HCT116 (cell line): ENCODE measurements at regions not wholly inside any gene's neighbourhood (a gene's known extent, or its start where the extent isn't known, plus 50 kb on each side); places are given as distances from the start of the nearest gene placed in this dataset.

Experiments
- CTCF ChIP-seq, 3 experiments: fragments of 200-600 bp in 1 of 3; sonication (generic) in 1 of 3; IDR thresholded peaks in 2 of 3; conservative IDR thresholded peaks in 1 of 3; 2 replicates each; pipeline ENCODE4 v1.5.1; 2012 to 2017; ENCODE audit warnings: low read depth in 2 of 3, low read length in 2 of 3, antibody characterized with exemption in 1 of 3, borderline replicate concordance in 1 of 3, control low read depth in 1 of 3, mild to moderate bottlenecking in 1 of 3, mixed read lengths in 1 of 3, mixed run types in 1 of 3, moderate library complexity in 1 of 3; ENCODE audit not compliant: insufficient read depth in 1 of 3
- EZH2 ChIP-seq: fragments of 200-600 bp; sonication (generic); IDR thresholded peaks from 2 replicates; pipeline ENCODE4 v1.6.1; 2017; ENCODE audit warnings: antibody characterized with exemption, mixed run types
- EZH2phosphoT487 ChIP-seq: fragments of 200-600 bp; IDR thresholded peaks from 2 replicates; pipeline ENCODE4 v1.6.1; 2018; ENCODE audit warnings: antibody characterized with exemption, borderline replicate concordance
- JUND ChIP-seq: IDR thresholded peaks from 2 replicates; pipeline ENCODE4 v1.6.1; 2012
- POLR2A ChIP-seq: IDR thresholded peaks from 2 replicates; pipeline ENCODE4 v1.7.0; 2011; ENCODE audit warnings: borderline replicate concordance; ENCODE audit not compliant: insufficient read depth, insufficient read length; ENCODE audit errors: extremely low read depth
- POLR2AphosphoS5 ChIP-seq: IDR thresholded peaks from 2 replicates; pipeline ENCODE4 v1.6.1; 2011; ENCODE audit warnings: mild to moderate bottlenecking, low read depth, low read length, moderate library complexity
- SIN3A ChIP-seq: IDR thresholded peaks from 2 replicates; pipeline ENCODE4 v1.6.1; 2012; ENCODE audit warnings: low read depth
- SP1 ChIP-seq: IDR thresholded peaks from 2 replicates; pipeline ENCODE4 v1.6.1; 2012; ENCODE audit warnings: low read depth
- YY1 ChIP-seq: IDR thresholded peaks from 2 replicates; pipeline ENCODE4 v1.6.1; 2011; ENCODE audit warnings: low read length, low read depth, moderate library complexity, mild to moderate bottlenecking; ENCODE audit not compliant: insufficient replicate concordance; ENCODE audit errors: extremely low read depth
- ZBTB33 ChIP-seq: IDR thresholded peaks from 2 replicates; pipeline ENCODE4 v1.6.1; 2011; ENCODE audit warnings: mild to moderate bottlenecking, low read length, moderate library complexity; ENCODE audit not compliant: insufficient replicate concordance; ENCODE audit errors: extremely low read depth
- ZFX ChIP-seq: fragments of 450-650 bp; IDR thresholded peaks from 2 replicates; pipeline ENCODE4 v1.6.1; 2017
- ZNF274 ChIP-seq: fragments of 200-500 bp; sonication (Bioruptor generic); IDR thresholded peaks from 2 replicates; pipeline ENCODE4 v1.6.1; 2014; ENCODE audit warnings: mild to moderate bottlenecking, low read depth, low read length, inconsistent platforms
- TF ChIP-seq, protein P1 (sequence below): IDR thresholded peaks from 2 replicates; pipeline ENCODE4 v1.6.1; 2012; ENCODE audit warnings: low read depth

GRCh38 chr2:12861344-12861930 is 144.7 kb downstream of the TRIB2 start:
- TF ChIP-seq YY1: no peak
- no peak for TF ChIP-seq ZBTB33
- no peak for TF ChIP-seq ZFX
- TF ChIP-seq JUND: no peak
- no peak for TF ChIP-seq EZH2phosphoT487
- no peak for TF ChIP-seq EZH2
- no peak for TF ChIP-seq CTCF (IDR thresholded peaks at IDR 0.05 in 2 of 3, conservative IDR thresholded peaks at IDR 0.05 in 1 of 3; ENCODE audit: borderline replicate concordance in 1 of 3, insufficient read depth in 1 of 3, low read depth in 2 of 3, low read length in 2 of 3)
- TF ChIP-seq POLR2AphosphoS5: no peak
- TF ChIP-seq, protein P1, sequence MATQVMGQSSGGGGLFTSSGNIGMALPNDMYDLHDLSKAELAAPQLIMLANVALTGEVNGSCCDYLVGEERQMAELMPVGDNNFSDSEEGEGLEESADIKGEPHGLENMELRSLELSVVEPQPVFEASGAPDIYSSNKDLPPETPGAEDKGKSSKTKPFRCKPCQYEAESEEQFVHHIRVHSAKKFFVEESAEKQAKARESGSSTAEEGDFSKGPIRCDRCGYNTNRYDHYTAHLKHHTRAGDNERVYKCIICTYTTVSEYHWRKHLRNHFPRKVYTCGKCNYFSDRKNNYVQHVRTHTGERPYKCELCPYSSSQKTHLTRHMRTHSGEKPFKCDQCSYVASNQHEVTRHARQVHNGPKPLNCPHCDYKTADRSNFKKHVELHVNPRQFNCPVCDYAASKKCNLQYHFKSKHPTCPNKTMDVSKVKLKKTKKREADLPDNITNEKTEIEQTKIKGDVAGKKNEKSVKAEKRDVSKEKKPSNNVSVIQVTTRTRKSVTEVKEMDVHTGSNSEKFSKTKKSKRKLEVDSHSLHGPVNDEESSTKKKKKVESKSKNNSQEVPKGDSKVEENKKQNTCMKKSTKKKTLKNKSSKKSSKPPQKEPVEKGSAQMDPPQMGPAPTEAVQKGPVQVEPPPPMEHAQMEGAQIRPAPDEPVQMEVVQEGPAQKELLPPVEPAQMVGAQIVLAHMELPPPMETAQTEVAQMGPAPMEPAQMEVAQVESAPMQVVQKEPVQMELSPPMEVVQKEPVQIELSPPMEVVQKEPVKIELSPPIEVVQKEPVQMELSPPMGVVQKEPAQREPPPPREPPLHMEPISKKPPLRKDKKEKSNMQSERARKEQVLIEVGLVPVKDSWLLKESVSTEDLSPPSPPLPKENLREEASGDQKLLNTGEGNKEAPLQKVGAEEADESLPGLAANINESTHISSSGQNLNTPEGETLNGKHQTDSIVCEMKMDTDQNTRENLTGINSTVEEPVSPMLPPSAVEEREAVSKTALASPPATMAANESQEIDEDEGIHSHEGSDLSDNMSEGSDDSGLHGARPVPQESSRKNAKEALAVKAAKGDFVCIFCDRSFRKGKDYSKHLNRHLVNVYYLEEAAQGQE: no peak
- TF ChIP-seq POLR2A: no peak
- TF ChIP-seq SP1: no peak
- TF ChIP-seq SIN3A: no peak
- no peak for TF ChIP-seq ZNF274
